Activated CD8-positive, alpha-beta memory T cell treated with anti-CD3 and anti-CD28 coated beads, Interleukin-2, amount 50 U/mL, for 48 hours (primary cell): ENCODE measurements at regions not wholly inside any gene's neighbourhood (a gene's known extent, or its start where the extent isn't known, plus 50 kb on each side); places are given as distances from the start of the nearest gene placed in this dataset.

ENCODE experiments used
- DNase-seq: peaks from one replicate; pipeline ENCODE4 v3.0.0-alpha.2; 2020

DNA sequence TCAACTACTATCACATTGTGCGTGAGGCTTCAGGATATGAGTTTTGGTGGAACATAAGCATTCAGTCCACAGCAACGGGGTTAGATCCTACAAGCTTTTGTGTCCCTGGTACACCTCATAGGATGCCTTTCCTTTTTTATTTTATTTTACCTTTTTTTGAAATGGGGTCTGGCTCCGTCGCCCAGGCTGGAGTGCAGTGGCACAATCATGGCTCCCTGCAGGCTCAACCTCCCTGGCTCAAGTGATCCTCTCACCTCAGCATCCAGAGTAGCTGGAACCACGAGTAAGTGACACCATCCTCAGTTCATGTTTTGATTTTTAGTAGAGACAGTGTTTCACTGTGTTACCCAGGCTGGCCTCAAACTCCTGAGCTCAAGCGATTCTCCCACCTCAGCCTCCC lies 86.0 kb upstream of the RAI14 start:
- DNase-seq: no peak

DNA sequence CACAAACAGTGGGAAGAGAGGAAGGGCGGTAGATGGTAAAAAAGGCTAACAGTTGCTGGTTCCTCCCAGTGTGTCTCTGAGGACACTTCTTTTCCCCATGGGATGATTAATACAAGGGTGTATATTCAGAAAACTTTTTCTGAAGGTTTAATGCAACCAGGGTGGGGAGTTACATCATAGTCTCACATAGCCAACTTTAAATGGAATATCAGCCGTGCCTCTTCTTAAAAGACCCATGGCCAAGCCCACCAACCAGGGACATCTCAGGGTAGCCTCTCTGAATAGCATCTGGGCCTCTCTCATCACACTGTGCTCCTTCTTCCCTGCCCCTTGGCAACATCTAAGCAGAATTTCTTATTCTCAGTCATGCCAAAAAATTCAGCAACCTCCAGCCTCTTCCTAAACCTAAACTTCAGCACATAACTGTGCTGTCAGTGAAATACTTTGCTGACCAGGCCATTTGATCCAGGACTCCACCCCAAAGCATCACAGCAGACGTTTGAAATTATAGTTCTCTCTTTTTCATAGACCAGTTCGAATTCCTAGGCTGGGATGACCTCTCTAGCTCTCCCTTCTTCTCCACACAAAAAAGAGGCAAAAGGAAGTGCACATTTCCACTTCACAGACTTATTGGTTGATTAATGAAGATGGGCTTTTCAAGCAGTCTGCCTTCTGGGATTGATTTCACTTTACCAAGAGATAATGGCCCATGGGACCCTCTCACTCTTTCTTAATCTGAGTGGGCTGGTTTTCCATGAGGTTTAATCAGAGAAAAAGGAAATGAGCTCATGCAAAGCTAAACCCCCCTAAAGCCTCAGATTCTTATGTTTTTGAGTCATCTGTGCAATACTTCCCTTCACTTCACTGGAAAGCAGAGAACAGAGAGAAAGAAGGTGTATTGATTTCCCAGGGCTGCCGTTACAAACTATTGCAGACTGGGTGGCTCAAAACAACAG lies 85.1 kb upstream of the RAI14 start:
- DNase-seq: no peak

DNA sequence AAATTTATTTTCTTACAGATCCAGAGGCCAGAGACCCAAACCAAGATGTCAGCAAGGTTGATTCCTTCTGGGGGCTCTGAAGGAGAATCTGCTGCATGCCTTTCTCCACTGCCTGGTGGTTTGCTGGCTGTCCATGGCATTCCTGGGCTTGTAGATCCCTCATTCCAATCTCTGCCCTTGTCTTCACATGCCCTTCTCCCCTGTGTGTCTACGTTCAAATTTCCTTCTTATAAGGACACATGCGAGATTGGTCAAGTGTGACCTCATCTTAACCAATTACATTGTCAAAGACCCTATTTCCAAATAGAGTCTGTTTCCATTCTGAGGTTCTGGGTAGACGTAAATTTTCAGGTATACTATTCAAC lies 84.5 kb upstream of the RAI14 start:
- no peak for DNase-seq

DNA sequence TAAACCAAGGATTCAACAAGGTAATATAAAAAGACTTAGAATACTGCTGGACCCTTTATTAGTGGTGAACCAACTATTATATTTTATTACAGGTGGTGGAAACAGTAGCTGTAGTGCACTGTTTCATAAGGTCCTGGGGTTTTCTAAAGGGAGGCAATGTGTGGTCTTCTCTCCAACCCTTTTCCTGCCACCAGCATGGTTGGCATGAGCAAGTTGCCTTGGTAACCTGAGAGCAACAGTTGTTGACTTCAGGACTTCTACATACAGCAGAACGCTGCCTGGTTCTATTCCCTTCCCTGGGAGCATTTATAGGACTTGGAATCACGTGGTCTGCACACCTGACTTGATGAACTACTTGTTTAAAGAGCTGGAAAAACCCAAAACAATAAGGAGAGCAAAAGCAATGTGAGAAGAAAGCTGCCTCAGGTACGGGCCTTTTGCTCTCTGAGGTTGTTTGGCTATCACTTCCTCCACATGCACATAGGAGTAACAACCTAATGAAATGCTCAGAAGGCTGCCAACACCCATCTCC lies 81.1 kb upstream of the RAI14 start:
- DNase-seq: no peak

DNA sequence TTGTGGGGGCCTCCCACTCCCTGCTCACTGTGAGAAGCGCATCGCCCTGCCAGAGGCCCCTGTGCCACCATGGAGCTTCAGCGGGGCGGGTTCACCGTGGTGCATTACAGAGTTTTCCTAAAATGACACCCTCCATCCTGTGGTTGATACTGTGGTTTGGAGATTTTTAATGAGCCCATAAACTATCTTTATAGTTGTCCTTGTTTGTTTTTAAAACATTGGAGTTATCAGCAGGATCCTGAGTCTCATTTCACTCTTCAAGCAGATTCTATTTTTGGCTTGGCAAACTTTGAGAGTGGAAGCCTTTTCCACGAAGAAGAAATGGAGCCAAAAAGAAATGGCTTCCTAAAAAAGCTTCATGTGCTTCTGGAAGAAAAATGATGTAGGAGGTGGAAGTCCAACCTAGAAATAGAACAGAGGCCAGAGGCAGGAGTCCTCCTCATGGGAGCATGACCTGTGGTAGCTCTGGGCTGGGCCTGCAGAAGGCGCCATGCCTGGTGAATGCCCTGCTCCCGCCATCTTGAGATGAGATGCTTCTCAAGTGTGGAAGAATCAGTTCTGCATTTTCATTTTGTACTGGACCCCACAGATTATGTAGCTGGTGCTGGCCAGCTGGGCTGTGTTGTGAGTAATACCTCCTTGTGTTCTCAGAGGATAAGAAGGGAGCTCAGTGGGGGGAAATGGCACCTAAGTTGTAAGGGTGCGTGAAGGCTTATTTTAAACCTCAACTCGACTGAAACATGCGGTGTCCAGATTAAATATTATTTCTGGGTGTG lies 79.0 kb upstream of the RAI14 start:
- DNase-seq: no peak

DNA sequence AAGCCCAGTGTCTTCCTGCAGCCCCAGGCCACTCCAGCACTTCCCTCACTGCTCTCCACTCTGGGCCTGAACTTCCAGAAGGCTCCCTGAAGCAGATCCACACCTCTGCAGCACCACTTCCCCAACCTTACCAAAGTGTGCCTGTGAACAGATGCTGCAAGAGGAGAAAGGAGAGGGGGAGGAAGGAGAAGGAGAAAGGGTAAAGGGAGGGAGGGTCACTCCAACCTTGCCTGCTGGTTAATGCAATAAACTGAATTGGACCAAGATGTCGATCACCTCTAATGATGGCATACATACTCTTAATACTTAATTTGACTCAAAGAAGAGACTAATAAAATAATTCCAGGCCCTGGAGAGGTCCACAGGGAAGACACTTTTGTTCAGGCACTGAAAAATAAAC lies 77.2 kb upstream of the RAI14 start:
- DNase-seq: no peak

DNA sequence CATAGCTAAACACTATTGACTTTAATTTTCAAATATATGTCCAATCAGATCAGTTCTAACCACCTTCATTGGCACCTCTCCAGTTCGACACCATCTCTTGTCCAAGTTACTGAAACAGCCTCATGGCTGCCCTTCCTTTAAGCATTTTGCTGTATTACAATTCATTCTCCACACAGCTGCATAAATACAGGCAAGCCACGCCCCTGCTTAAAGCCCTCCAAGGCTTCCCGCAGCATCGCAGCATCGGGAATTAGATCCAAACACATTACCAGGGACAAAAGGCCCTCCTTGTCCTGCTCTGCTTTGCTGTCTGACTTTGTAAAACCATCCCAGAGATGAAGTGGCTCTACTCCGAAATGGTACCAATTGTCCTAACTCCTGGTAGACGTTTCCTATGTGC lies 75.1 kb upstream of the RAI14 start:
- DNase-seq: no peak

DNA sequence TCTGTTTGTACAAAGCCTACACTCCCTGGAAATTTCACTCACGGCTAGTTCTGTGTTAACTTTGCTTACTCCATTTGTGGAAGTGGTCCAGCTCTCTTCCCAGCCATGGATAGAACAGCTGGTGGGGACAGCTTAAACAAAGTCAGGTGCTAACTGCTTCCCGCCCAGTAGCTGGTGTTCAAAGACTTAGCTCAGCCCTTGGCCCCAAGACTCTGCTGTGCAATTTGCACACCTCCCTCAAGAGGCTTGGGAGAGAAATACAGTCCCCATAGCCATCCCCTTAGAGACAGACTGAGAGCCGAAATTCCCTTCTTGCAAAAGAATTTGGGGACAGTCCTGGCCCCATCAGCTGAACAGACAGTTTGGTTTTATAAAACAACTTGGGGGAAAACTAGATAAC lies 73.8 kb upstream of the RAI14 start:
- no peak for DNase-seq

DNA sequence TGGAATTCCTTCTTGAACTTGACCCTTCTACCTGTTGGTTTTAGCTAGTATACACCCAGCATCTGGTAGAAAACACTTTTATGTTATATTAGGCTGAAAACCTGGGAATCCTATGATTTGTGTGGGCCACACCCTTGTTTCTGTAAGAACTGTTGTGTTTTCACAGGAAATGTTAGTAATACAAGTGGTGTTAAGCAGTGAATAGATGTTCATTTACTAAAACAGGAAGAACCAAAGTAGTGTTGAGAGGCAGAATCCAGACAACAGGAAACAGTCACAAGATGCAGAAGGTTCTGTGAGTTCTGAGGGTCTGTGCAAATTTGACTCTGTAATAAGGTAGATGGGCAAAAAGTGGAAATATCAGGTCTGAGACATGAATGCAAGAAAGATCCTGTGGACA lies 73.0 kb upstream of the RAI14 start:
- DNase-seq: no peak

DNA sequence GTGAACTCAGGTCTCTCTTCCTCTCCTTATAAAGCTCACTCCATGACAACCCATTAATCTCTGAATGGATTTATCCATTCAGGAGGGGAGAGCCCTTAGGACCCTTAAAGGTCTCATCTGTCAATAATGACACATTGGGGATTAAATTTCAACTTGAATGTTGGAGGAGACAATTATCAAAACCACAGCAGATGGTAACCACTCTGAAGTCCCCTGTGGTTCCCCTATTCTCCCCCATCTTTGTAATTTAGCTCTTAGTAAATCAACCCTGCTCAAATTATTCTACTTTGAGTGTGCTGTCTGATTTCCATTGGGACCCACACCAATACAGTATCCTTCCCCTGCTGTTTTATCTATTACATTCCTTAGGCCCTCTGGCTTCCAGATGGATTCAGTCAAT lies 72.0 kb upstream of the RAI14 start:
- DNase-seq: no peak

DNA sequence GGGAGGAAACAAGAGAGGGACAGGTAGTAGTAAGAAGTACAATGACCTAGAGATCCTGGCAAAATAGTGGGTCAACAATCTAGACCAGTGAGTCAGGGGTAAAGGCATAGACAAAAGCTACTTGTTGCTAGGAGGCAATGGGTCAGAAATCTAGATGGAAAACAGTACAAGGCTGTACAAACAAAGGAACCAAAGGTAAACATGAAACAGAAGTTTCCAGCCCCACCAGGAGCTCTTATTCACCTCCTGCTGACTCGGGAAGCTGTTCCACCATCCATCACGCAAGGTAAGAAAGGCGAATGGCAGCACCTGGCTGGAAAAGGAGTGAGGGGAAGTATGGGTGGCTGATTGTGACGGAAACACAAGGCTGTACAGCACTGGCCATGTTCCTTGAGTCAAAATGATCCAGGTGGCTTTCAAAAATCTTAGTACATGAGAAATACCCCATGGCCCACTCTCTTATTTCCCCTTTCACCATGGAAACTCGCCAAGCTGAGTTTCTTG lies 70.5 kb upstream of the RAI14 start:
- no peak for DNase-seq

DNA sequence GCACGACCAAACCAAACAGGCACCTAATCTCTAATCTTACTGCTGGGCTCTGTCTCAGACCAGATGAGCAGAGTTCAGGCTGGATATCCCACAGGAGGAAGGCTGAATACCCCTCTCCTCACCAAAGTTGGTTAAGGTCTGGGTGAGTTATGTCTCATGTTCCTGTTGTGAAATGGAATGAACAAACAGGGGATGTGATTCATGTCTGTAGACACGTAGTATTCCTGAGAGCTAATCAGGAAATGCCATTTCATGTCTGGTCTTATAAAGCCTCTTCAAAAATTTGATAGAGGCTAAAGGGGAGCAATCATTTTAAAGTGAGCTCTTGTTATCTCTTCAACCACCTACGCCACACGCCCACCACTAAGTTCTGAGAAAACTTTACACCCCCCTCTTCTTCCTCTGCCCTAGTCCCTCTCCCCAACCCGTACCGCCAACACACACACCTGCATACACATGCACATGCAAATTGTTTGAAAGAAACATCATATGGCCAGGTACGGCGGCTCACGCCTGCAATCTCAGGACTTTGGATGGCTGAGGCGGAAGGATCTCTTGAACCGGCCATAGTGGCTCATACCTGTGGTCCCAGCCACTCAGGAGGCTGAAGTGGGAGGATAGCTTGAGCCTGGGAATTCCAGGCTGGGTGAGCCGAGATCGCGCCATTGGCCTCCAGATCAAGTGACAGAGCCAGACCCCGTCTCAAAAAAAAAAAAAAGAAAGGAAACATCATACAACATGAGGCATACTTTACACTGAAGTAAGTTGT lies 69.8 kb upstream of the RAI14 start:
- no peak for DNase-seq

DNA sequence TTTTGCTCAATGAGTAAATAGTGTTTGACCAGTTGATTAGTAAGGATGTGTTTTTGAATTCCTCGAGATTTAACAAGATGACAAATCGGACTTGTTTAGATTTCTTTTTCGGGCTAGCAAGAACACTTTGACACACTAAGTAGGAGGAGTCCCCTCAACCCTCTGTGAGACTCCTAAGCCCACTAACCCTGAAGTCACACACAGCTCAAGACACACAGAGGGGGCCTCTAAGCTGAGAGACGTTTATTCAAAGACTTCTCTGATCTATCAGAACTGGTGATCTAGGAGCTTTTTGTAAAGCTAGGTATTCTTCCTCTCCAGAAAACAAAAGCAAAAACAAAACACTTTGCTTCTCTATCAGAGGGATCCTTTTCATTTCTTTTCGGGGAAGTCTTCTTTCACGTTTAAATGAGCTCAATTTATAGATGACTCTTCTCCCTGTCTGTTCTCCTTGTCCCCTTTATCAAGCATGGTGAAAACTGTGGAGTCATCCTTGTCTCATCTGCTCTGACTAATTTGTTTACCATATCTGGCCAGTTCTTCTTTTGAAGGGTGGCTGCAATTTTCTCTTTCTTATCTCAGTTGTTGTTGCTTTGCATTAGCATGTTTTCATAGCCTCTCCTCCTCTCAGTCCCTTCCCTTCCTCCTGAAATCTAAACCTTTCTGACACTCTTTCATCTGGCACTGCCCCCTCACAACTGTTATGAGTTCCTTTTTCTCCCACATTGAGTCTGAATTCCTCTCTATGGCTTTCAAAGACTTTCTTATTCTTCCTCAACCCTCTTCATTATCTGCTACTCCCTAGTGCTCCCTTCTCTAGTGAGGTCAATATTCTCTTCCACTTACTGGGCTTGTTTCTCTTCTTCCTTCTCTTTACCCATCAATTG lies 68.5 kb upstream of the RAI14 start:
- DNase-seq: no peak

DNA sequence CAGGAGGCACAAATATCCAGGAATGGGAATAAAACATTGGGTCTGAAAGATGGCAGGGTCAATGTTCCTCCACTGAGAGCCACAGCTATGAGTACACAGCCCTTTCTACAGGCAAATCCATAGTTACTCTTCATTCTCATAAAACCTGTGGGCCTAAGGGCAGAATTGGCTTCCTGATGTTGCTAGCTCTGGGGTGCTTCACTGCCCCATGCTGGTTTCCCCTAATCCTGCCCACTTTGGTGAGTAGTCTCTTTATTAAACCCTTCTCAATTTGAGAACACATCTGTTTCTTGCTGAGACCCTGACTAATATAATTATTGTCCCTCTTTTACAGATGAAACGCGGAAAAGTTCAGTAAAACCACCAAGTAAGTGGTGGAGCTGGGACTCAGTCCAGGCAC lies 66.3 kb upstream of the RAI14 start:
- DNase-seq: no peak

DNA sequence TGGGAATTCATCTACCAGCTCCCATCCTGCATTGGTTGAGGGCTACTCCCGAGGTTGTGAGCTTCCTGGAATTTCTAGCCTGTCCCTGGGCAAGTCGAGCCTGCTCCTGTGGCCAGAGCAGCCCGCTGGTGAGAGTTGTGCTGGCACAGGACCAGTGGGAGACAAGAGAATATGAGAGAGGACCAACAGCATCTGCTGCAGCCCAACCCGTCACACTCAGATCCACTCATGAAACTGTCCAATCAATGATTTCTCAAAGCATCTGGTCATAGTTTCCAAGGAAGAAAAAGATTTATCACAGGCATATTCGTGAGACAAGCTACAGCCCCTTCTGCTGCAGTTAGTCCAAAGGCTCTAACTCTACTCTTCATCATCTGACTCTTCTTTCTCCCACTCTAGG lies 64.4 kb upstream of the RAI14 start:
- DNase-seq: no peak

DNA sequence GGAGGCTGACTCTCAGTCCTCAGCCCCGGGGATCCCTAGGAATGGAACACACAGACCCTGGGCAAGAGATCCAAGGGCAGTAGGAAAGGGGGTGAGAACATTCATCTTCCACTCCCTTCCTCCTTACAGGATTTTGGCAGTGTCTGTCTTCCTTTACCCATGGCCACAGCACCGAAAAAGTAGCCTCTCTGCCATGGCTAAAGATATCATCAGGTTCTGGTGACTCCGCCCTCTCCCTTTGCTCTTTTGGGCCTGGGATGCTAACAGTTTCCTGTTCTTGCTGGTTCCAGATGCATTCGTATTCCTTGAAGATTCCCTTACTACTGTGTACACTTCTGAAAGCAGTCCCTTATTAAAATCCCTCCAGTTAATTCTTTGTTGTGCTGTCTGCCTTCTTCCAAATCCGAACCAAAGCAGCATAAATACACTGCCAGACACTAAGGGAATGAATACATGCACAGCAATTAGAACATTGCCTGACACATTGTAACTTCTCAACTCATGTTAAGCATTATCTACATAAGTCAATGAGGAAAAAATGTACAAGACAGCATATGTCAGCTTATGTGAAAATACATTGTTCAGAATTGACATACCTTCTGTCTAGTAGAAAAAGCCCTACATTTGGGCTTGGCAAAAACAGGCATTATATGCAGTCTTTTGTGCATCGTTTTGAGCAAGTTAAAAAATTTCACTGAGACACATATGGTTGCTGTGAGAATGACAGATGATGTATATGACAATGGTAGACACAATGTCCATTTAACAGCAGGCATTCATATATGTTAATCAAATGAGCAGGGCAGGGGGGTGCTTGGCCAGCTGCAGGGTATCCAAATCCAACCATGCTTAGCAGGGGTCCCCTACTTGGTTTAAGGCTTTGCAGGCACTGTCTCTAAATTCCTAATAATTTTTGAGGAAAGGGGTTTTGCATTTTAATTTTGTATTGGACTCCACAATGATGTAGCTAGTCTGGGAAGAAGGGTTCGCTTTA lies 58.8 kb upstream of the RAI14 start:
- no peak for DNase-seq

DNA sequence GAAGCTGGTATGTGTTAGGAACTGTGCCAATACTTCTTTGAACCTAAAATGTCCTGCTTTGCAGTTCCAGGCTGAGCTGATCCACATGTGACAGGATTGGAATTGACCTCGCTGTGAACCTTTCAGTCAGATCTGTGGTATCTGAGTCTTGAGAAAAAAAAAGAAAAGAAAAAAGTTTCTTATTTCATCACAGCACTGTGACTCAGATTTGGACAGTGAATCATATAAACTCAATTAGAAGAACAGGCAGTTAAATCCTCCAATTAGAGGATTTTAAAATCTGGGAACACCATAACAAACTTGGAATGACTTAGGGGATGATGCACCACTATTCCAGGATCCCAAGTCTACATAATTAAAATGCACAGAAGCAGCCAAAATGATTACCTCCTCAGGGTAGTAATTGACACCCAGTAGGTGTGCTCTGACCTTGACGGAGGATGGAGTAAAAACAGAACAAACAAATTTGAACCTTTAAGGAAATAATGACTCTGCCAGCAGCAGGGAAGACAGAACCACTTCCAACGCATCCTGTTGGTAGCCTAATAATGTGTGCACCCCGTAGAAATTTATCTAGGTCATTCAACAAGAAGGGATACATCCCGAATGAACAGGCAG lies 57.8 kb upstream of the RAI14 start:
- no peak for DNase-seq

DNA sequence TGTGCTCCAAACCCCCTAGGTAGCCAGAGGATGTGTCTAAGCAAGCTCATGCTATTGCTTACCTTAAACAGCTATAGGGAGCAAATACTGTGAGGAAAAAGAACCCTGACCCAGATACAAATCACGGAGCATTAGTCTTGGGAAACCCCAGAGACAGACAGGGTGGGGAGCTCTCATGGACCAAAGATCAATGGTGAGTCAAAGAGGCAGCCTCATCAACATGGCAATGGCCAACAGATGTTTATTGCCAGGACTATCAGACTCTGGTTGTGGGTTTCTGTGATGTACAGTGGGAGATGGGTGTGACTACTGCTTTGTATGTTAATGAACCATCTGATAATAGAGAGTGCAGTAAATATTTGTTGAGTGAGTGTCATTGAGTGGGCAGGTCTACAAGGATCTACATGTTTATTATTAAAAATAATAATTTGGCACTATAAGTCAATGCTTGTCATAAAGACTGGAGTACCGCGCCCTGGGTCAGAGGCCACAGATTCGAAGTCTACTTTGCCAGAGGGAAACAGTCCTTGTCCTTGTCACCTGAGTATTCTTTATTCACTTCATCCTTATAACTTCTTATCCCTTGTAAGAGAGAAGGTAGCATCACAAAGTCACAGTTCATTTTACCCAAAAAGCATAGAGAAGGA lies 56.5 kb upstream of the RAI14 start:
- DNase-seq: no peak

DNA sequence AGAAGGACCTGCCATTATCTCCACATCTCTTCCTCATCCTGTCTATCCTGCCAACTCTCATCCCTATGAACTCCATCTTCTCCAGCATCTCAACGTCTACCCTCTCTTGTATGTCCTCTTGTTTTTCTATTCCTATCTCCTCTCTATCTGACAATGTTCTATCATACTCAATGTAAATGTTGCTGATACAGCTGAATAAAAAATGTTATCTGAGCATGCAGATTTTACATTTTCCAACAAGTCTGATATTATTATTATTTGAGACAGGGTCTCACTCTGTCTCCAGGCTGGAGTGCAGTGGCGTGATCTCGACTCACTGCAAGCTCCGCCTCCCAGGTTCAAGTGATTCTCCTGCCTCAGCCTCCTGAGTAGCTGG lies 56.0 kb upstream of the RAI14 start:
- DNase-seq: no peak

DNA sequence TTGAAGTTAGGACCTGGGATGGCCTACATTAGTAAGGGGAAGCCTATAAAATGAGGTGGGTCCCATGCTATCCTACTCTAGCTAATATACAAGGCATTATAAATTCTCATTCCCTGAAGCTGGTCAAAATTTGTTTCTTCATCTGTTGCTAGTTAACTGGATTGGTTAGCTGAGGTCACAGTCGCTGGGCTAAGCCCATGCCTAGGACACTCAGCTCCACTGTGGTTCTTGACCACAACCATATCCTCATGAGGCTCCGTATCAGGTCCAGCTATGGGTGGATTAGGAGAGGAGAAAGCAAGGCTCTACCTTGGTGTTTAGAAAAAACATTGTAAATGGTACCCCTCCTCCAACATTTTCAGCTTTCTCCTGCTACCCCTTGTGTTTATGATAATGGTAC lies 52.8 kb upstream of the RAI14 start:
- DNase-seq: no peak
